ENCODE measurements at regions not wholly inside any gene's neighbourhood (a gene's known extent, or its start where the extent isn't known, plus 50 kb on each side); places are given as distances from the start of the nearest gene placed in this dataset.
"Not testable (repeated sequence)": the region's sequence is repeated elsewhere in the genome, so short reads cannot be mapped to it uniquely, and the experiment has no call there.

- DNase-seq: no peak
These were observed 514.6 kb upstream of the CNTN3 start for GRCh38 chr3:75129101-75129500.

- no peak for DNase-seq
These were observed 521.8 kb upstream of the CNTN3 start for GRCh38 chr3:75136100-75136897.

GRCh38 chr3:75138345-75138744, 523.9 kb upstream of the CNTN3 start:
- no peak for DNase-seq

- DNase-seq: no peak
These were observed 523.1 kb upstream of the FRG2C start for GRCh38 chr3:75140904-75141615.

- DNase-seq: no peak
These were observed 519.7 kb upstream of the FRG2C start for GRCh38 chr3:75144406-75144805.

GRCh38 chr3:75171630-75172230, 492.4 kb upstream of the FRG2C start:
- DNase-seq: no peak

- DNase-seq: no peak
These were observed 487.2 kb upstream of the FRG2C start for GRCh38 chr3:75176937-75177336.

- no peak for DNase-seq
These were observed 483.7 kb upstream of the FRG2C start for GRCh38 chr3:75180235-75180944.

GRCh38 chr3:75180945-75181298, 483.2 kb upstream of the FRG2C start:
- DNase-seq: no peak

GRCh38 chr3:75188962-75189361, 475.2 kb upstream of the FRG2C start:
- DNase-seq: no peak

GRCh38 chr3:75192146-75192616, 471.9 kb upstream of the FRG2C start:
- peak; percentile 42 to 55 for DNase-seq

- no peak for DNase-seq
These were observed 470.3 kb upstream of the FRG2C start for GRCh38 chr3:75193797-75194196.

GRCh38 chr3:75214332-75214731, 449.8 kb upstream of the FRG2C start:
- DNase-seq: not testable (repeated sequence)

- DNase-seq: no peak
These were observed 445.6 kb upstream of the FRG2C start for GRCh38 chr3:75218577-75218976.

GRCh38 chr3:75220932-75221331, 443.2 kb upstream of the FRG2C start:
- no peak for DNase-seq

GRCh38 chr3:75224412-75224811, 439.7 kb upstream of the FRG2C start:
- no peak for DNase-seq

- no peak for DNase-seq
These were observed 431.9 kb upstream of the FRG2C start for GRCh38 chr3:75232216-75232615.

GRCh38 chr3:75235631-75236030, 428.5 kb upstream of the FRG2C start:
- DNase-seq: no peak

- no peak for DNase-seq
These were observed 427.1 kb upstream of the FRG2C start for GRCh38 chr3:75237053-75237452.

GRCh38 chr3:75237477-75237876, 426.7 kb upstream of the FRG2C start:
- no peak for DNase-seq

GRCh38 chr3:75241226-75241962, 422.7 kb upstream of the FRG2C start:
- DNase-seq: not testable (repeated sequence)

- DNase-seq: no peak
These were observed 422.0 kb upstream of the FRG2C start for GRCh38 chr3:75242012-75242735.
